A673 (cell line): ENCODE measurements at regions not wholly inside any gene's neighbourhood (a gene's known extent, or its start where the extent isn't known, plus 50 kb on each side); places are given as distances from the start of the nearest gene placed in this dataset.
A peak's percentile ranks its signal among the peaks of the same experiment; 100 is the strongest.

Source experiments
- BruUV-seq: library from RNA; stranded (reverse); fragments of 400-500 nt; replicated peaks from 2 replicates; lab custom pipeline; 2021; lab: Mats Ljungman, UMichigan
- CTCF ChIA-PET: fragments of 300-600 bp; sonication (Branson Sonifier 250); formaldehyde crosslinking; loops from one replicate; lab custom pipeline; 2022; ENCODE audit warnings: antibody characterized with exemption; lab: Charles Lee
- POLR2A ChIA-PET: fragments of 300-600 bp; sonication (Branson Sonifier 250); formaldehyde crosslinking; loops from one replicate; lab custom pipeline; 2022; ENCODE audit warnings: antibody characterized with exemption; ENCODE audit not compliant: low non-redundant PET; lab: Charles Lee
- DNase-seq: peaks from one replicate; pipeline ENCODE4 v3.0.0-alpha.2; 2015; ENCODE audit warnings: low spot score
- H3K27ac ChIP-seq: fragments of 200-600 bp; sonication (generic); 2 replicates; pipeline ENCODE4 v1.5.1; 2016; ENCODE audit warnings: mixed run types, low read depth, mild to moderate bottlenecking, mixed read lengths, antibody characterized with exemption, low read length; ENCODE audit not compliant: poor library complexity, severe bottlenecking
- H3K27me3 ChIP-seq: fragments of 200-600 bp; sonication (generic); replicated peaks from 2 replicates; pipeline ENCODE4 v1.6.1; 2017; ENCODE audit warnings: mixed run types, low read depth, mild to moderate bottlenecking, mixed read lengths, antibody characterized with exemption, low read length; ENCODE audit not compliant: insufficient read depth, poor library complexity
- H3K36me3 ChIP-seq: fragments of 200-600 bp; sonication (generic); 2 replicates; pipeline ENCODE4 v1.6.1; 2016; ENCODE audit warnings: mixed run types, mild to moderate bottlenecking, mixed read lengths, antibody characterized with exemption, low read length; ENCODE audit not compliant: insufficient read depth, poor library complexity, severe bottlenecking
- H3K4me1 ChIP-seq: fragments of 200-600 bp; sonication (generic); 2 replicates; pipeline ENCODE4 v1.6.1; 2017; ENCODE audit warnings: mixed run types, mild to moderate bottlenecking, mixed read lengths, antibody characterized with exemption, low read length; ENCODE audit not compliant: insufficient read depth, poor library complexity, severe bottlenecking
- H3K4me3 ChIP-seq: fragments of 200-600 bp; sonication (generic); 2 replicates; pipeline ENCODE4 v1.5.1; 2016; ENCODE audit warnings: low read depth, mixed run types, mild to moderate bottlenecking, mixed read lengths, low read length; ENCODE audit not compliant: poor library complexity, severe bottlenecking
- H3K9me3 ChIP-seq: fragments of 200-600 bp; sonication (generic); 2 replicates; pipeline ENCODE4 v1.6.1; 2016; ENCODE audit warnings: mixed run types, low read depth, mild to moderate bottlenecking, mixed read lengths, antibody characterized with exemption, low read length; ENCODE audit not compliant: poor library complexity, severe bottlenecking
- EZH2 ChIP-seq: fragments of 200-600 bp; sonication (generic); IDR thresholded peaks from 2 replicates; pipeline ENCODE4 v1.6.1; 2017; ENCODE audit warnings: borderline replicate concordance, low read depth, mild to moderate bottlenecking, mixed read lengths, antibody characterized with exemption, low read length; ENCODE audit not compliant: poor library complexity, severe bottlenecking
- intact Hi-C: fragments of 100-400 bp; cut with micrococcal nuclease; formaldehyde crosslinking; loops from one replicate; pipeline ENCODE4 v1.10.0; 2022; ENCODE audit not compliant: unreplicated experiment
- TF ChIP-seq, protein P1 (sequence below): fragments of 300-800, 200-600 bp; sonication (generic); conservative IDR thresholded peaks from 2 replicates; pipeline ENCODE4 v1.5.1; 2017; ENCODE audit warnings: low read depth, mild to moderate bottlenecking, antibody characterized with exemption, low read length, moderate library complexity, mixed read lengths

DNA sequence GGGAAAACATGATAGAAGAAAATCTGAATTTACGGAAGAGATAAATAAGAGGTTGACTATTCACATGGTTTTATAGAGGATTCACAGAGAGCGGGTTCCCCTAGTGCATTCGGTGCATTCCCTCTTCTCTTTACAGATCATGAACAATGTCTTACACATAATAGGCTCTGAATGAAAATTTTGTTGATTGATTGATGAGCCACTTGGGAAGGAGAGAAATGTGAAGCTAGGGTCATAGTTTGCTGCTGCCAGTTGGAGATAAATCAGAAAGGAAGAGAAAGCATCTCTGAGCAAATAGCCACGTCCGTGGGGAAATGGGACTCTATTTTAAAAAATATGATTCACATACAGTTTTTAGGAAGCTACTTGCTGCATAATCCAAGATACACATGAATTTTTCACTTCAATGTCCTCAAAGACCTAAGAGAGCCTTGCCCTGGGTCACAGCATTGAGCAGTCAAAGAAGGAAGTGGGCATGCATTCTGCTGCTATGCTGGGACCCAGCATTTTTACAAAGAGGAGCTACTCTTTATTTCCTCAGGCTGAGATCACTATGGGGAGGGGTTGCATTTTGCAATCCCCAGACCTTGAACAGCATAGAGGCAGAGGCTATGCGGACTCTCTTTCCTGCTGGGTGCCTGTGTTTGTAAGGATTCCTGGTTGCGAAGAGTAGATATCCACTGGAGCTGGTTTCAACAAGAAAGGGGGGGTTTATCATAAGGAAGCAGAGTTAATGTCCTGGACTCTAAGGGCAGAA lies 395.3 kb downstream of the TSN start:
- H3K9me3 ChIP-seq = no peaks in the 10 kb centered on the region
- H3K27ac ChIP-seq = no peak overlapping the region
- ChIA-PET CTCF (no interaction called here), POLR2A (no interaction called here)
- no peaks in the 10 kb centered on the region for H3K27me3 ChIP-seq
- intact Hi-C loops = no loop called here
- no peak for DNase-seq
- no TSS peak for BruUV-seq
- no peaks in the 10 kb centered on the region for H3K36me3 ChIP-seq
- H3K4me1 ChIP-seq = peaks cover 6% of the 10 kb centered on the region
- no peak overlapping the region for H3K4me3 ChIP-seq
- TF ChIP-seq, protein P1, sequence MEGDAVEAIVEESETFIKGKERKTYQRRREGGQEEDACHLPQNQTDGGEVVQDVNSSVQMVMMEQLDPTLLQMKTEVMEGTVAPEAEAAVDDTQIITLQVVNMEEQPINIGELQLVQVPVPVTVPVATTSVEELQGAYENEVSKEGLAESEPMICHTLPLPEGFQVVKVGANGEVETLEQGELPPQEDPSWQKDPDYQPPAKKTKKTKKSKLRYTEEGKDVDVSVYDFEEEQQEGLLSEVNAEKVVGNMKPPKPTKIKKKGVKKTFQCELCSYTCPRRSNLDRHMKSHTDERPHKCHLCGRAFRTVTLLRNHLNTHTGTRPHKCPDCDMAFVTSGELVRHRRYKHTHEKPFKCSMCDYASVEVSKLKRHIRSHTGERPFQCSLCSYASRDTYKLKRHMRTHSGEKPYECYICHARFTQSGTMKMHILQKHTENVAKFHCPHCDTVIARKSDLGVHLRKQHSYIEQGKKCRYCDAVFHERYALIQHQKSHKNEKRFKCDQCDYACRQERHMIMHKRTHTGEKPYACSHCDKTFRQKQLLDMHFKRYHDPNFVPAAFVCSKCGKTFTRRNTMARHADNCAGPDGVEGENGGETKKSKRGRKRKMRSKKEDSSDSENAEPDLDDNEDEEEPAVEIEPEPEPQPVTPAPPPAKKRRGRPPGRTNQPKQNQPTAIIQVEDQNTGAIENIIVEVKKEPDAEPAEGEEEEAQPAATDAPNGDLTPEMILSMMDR = no peak
- TF ChIP-seq EZH2 = no peak

DNA sequence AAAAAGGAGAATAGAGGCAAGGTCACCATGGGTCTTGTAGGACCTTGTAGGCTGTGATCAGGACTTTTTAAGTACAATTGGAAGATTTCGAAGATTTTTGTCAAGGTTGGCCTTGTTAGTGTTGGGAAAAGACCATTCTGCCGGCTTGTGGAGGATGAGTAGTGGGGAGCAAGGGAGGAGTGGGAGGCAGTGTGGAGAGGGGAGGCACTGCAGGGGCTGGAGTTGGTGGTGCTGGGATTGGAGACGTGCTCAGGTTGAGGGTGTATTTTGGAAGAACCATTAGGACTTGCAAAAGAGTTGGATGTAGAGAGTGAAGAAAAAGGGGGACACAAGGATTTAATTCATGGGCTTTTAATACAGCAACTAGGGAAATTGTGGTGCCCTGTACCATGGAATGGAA lies 397.1 kb downstream of the TSN start:
- BruUV-seq = no TSS peak

DNA sequence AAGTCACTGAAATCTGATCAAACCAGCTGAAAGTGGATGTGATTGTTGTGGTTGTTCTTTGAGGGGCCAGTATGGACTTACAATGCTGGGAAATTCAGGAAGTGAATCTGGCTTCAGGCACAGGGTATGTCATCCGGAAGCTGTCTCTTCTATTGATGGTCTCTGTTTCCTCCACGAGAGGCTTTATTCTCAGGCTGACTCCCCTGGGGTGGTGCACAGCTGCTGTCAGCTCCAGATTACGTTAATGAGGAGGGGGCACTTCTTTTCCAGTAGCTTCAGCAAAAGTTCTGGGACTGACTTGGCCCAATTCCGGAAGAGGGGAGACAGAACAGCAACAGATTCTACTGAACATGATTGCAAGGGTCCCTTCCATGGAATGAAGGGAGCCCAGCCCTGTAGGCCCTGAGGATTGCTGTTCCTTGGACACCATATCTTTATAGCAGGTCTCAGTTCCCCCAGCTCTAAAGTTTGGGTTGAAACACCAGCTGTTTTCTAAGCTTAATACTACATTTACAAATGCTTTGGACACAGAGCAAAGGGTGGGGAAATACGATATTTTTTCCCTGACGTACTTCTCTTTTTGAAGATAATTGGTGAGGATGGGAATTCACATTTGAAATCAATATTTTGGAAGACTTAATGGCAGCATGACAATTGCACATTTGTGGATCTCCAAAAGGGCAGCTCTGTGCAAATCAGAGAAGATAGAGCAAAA lies 400.9 kb downstream of the TSN start:
- peaks cover 17% of the 10 kb centered on the region for H3K4me1 ChIP-seq
- intact Hi-C loops = no loop called here
- H3K27ac ChIP-seq = peak overlapping the region; percentile 56
- H3K36me3 ChIP-seq = no peaks in the 10 kb centered on the region
- no peaks in the 10 kb centered on the region for H3K27me3 ChIP-seq
- H3K9me3 ChIP-seq = no peaks in the 10 kb centered on the region
- no TSS peak for BruUV-seq
- peak; percentile 41 for DNase-seq
- TF ChIP-seq EZH2 = no peak
- H3K4me3 ChIP-seq = no peak overlapping the region
- POLR2A ChIA-PET = no interaction called here
- CTCF ChIA-PET = no interaction called here

More for the DNA sequence above, 397.1 kb downstream of the TSN start:
- H3K27ac ChIP-seq = no peak overlapping the region
- TF ChIP-seq, protein P1 = no peak
- no peak for TF ChIP-seq EZH2
- intact Hi-C loops = no loop called here
- DNase-seq = no peak
- no peak overlapping the region for H3K4me3 ChIP-seq
- no peaks in the 10 kb centered on the region for H3K9me3 ChIP-seq
- no peaks in the 10 kb centered on the region for H3K36me3 ChIP-seq
- H3K27me3 ChIP-seq = no peaks in the 10 kb centered on the region
- ChIA-PET CTCF (no interaction called here), POLR2A (no interaction called here)
- H3K4me1 ChIP-seq = peaks cover 17% of the 10 kb centered on the region
